ENCODE measurements at regions not wholly inside any gene's neighbourhood (a gene's known extent, or its start where the extent isn't known, plus 50 kb on each side); places are given as distances from the start of the nearest gene placed in this dataset.
"Not testable (repeated sequence)": the region's sequence is repeated elsewhere in the genome, so short reads cannot be mapped to it uniquely, and the experiment has no call there.

DNA sequence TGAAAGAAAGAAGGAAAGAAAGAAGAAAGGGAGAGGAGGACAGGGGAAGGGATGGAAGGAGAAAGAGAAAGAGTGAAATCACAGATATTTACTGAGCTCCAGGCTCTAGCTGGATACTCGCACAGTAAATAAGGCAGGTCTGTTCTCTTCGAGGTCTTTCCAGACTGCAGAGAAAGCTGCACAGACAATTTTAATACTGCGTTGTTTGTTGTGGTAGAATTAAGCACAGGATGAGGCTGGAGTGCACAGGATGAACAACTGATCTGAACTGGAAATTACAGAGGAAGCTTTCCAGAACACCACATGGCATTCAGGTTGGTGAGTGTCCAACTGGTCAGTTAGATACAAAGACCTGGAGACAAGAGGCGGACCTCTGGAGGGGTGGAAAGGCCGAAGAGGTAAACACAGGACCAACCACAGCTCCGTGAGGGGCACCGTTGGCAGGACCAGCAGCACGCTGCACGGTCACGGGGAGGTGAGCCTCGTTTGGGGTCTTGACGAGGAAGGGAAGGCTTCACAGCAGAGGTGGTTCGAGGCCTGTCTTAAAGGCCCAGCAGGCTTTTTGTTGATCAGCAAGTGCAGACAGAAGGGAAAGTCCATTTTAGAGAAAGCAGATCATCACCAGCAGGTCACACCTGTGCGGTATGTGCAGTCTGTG is 121.7 kb downstream of the ATP6V0E2 start:
- TF ChIP-seq, protein P1, sequence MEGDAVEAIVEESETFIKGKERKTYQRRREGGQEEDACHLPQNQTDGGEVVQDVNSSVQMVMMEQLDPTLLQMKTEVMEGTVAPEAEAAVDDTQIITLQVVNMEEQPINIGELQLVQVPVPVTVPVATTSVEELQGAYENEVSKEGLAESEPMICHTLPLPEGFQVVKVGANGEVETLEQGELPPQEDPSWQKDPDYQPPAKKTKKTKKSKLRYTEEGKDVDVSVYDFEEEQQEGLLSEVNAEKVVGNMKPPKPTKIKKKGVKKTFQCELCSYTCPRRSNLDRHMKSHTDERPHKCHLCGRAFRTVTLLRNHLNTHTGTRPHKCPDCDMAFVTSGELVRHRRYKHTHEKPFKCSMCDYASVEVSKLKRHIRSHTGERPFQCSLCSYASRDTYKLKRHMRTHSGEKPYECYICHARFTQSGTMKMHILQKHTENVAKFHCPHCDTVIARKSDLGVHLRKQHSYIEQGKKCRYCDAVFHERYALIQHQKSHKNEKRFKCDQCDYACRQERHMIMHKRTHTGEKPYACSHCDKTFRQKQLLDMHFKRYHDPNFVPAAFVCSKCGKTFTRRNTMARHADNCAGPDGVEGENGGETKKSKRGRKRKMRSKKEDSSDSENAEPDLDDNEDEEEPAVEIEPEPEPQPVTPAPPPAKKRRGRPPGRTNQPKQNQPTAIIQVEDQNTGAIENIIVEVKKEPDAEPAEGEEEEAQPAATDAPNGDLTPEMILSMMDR (IDR thresholded peaks at IDR 0.05 in 4 of 5, conservative IDR thresholded peaks at IDR 0.05 in 1 of 5): not testable (repeated sequence)
- not testable (repeated sequence) for TF ChIP-seq POLR2A (IDR thresholded peaks at IDR 0.05)
